BLaER1 (cell line): ENCODE measurements at regions not wholly inside any gene's neighbourhood (a gene's known extent, or its start where the extent isn't known, plus 50 kb on each side); places are given as distances from the start of the nearest gene placed in this dataset.

ENCODE experiments used
- H3K27ac ChIP-seq: shearing (Covaris generic); formaldehyde crosslinking; 2 replicates; pipeline ENCODE4 v1.8.1; 2022
- H3K27me3 ChIP-seq: shearing (Covaris generic); formaldehyde crosslinking; 2 replicates; pipeline ENCODE4 v1.8.1; 2022
- H3K36me3 ChIP-seq: shearing (Covaris generic); formaldehyde crosslinking; 2 replicates; pipeline ENCODE4 v1.8.1; 2022
- H3K4me1 ChIP-seq: shearing (Covaris generic); formaldehyde crosslinking; 2 replicates; pipeline ENCODE4 v1.8.1; 2022
- H3K4me2 ChIP-seq: shearing (Covaris generic); formaldehyde crosslinking; 2 replicates; pipeline ENCODE4 v1.8.1; 2022
- H3K4me3 ChIP-seq: shearing (Covaris generic); formaldehyde crosslinking; 2 replicates; pipeline ENCODE4 v1.8.1; 2022
- H3K9ac ChIP-seq: shearing (Covaris generic); formaldehyde crosslinking; 2 replicates; pipeline ENCODE4 v1.8.1; 2022
- H3K9me3 ChIP-seq: shearing (Covaris generic); formaldehyde crosslinking; 2 replicates; pipeline ENCODE4 v1.8.1; 2022
- H4K20me1 ChIP-seq: shearing (Covaris generic); formaldehyde crosslinking; 2 replicates; pipeline ENCODE4 v1.8.1; 2022
- Cebpa-rat ChIP-seq: shearing (Covaris generic); IDR thresholded peaks from 2 replicates; pipeline ENCODE4 v1.8.1; 2022

DNA sequence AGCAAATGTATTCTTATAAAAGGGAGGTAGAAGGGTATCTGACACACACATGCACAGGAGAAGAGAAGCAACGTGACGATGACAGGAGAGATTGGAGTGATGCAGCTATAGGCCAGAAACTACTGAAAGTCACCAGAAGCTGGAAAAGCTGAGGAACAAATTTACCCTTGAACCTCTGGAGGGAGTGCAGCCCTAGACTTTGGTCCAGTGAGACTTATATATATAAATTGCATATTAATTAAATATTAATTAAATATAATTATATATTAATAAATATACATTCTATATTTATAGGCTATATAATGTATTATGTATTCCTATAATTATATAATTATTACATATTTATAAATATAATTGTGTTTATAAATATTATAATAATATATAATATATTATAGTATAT, 96.5 kb upstream of the LMCD1 start:
- Histone ChIP-seq H3K27me3 (no peaks in the 10 kb centered on the region), H3K4me2 (no peak overlapping the region), H3K9me3 (peaks cover 17% of the 10 kb centered on the region), H3K4me1 (no peaks in the 10 kb centered on the region), H3K27ac (no peak overlapping the region), H3K9ac (no peak overlapping the region), H3K36me3 (peaks cover 5% of the 10 kb centered on the region; the same call in 1 of the 2 replicates), H4K20me1 (no peaks in the 10 kb centered on the region), H3K4me3 (no peak overlapping the region)
- no peak for TF ChIP-seq Cebpa-rat

DNA sequence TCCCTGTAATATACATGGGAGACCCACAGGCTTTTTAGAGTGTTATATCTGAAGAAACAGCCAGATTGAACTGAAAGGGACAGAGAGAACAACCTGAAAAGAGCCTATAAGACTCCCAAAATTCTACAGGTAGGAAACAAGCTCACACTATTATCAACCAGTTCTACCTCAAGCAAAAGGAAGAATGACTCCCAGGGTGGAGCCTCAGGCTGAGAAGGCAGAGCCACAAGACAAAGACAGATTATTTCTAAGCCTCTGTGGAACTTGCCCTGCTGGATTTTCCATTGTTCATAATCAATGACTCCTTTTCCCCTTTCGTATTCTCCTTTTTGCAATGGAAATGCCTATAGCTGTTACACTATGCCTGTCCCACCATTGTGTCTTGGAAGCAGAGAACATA, 95.1 kb upstream of the LMCD1 start:
- no peak overlapping the region for H3K4me3 ChIP-seq
- TF ChIP-seq Cebpa-rat = no peak
- no peak overlapping the region for H3K27ac ChIP-seq
- H3K36me3 ChIP-seq = peaks cover 5% of the 10 kb centered on the region; the same call in 1 of the 2 replicates
- H3K4me1 ChIP-seq = no peaks in the 10 kb centered on the region
- peaks cover 23% of the 10 kb centered on the region for H3K9me3 ChIP-seq
- H4K20me1 ChIP-seq = no peaks in the 10 kb centered on the region
- H3K4me2 ChIP-seq = no peak overlapping the region
- no peaks in the 10 kb centered on the region for H3K27me3 ChIP-seq
- no peak overlapping the region for H3K9ac ChIP-seq

DNA sequence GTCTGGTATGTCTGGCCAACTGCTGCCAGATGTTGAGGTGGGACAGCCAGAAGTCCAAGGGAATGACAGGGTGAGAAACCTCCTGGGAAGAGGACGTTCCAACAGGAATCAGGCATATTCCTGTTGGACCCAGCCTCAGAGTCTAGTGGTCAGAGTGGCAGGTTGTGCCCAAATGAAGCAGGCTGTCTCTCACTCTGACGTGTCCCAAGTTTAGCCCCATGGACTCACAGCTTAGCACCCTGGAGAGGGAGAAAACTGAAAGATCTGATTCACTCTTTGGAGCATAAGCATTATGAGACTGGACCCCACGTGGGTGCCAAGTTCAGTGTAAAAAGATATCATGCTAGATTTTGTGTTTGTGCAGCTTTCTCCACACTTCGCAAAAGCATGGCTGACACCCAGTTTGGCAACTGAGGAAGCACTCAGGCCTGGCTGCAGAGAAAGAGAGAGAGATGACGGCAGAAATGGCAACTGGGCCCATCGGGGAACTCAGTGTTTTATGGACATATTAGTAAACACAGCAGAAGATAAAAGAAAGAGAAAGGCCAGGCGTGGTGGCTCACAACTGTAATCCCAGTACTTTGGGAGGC, 88.2 kb upstream of the LMCD1 start:
- no peak overlapping the region for H3K4me2 ChIP-seq
- no peak overlapping the region for H3K9ac ChIP-seq
- no peak overlapping the region for H3K4me3 ChIP-seq
- no peaks in the 10 kb centered on the region for H3K27me3 ChIP-seq
- no peaks in the 10 kb centered on the region for H3K36me3 ChIP-seq
- H3K4me1 ChIP-seq = peaks cover 36% of the 10 kb centered on the region
- TF ChIP-seq Cebpa-rat = no peak
- H4K20me1 ChIP-seq = no peaks in the 10 kb centered on the region
- peaks cover 17% of the 10 kb centered on the region; the same call in 1 of the 2 replicates for H3K9me3 ChIP-seq
- no peak overlapping the region for H3K27ac ChIP-seq

DNA sequence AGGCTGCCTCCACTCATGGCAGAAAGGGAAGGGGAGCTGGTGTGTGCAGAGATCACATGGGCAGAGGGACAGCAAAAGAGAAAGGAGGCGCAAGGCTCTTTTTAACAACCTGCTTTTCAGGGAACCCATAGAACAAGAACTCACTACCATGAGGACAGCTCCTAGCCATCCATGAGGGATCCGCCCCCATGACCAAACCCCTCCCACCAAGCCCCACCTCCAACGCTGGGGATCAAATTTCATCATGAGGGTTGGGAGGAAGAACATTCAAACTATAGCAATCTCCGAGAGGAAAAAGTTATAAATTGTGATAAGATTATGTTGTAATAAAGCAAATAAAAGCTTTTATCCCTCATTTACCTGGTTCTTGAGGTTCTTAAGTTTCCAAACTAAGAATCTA, 84.7 kb upstream of the LMCD1 start:
- Histone ChIP-seq H3K4me2 (peak overlapping the region; percentile 0; the same call in 1 of the 2 replicates), H3K27me3 (no peaks in the 10 kb centered on the region), H3K27ac (no peak overlapping the region), H3K9ac (no peak overlapping the region), H3K4me3 (no peak overlapping the region), H3K4me1 (peaks cover 42% of the 10 kb centered on the region), H3K9me3 (peaks cover 10% of the 10 kb centered on the region; the same call in 1 of the 2 replicates), H4K20me1 (no peaks in the 10 kb centered on the region), H3K36me3 (no peaks in the 10 kb centered on the region)
- no peak for TF ChIP-seq Cebpa-rat

DNA sequence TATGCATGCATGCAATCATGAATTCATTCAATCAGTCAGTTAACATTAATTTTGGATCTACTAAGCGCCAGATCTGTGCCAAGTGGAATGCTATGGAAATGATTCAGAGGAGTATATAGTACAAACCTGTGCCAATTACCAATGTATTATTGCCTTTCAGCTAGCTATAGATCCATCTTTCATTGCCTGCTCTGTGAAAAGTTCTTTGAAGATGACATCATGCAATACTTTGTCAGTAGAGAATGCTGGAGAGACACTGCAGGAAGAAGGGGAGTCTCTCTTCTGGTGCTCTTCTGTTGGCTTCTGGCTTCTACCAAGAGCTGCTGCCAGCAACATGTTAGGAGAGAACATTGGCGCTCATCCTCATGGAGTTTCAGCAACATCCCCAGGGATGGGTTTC, 81.0 kb upstream of the LMCD1 start:
- Histone ChIP-seq H3K4me2 (no peak overlapping the region), H3K27ac (no peak overlapping the region)

DNA sequence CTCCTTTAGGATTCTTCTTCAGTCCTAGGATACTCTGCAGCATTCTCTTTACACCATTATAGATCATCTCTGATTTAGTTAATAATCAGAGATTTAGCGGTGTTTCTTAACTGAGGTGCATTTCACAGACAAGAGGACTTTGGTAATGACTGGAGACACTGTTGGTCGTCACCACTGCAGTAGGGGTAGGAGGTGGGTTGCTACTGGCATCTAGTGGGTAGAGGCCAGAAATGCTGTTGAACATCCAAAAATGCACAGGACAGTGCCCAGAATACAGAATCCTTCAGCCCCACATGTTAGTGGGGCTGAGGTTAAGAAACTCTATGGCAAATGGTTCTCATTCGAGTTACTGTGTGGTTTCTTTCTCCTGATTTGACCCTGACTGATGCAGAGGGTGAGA, 80.4 kb upstream of the LMCD1 start:
- Histone ChIP-seq H3K9me3 (peaks cover 16% of the 10 kb centered on the region; the same call in 1 of the 2 replicates), H4K20me1 (no peaks in the 10 kb centered on the region)
- TF ChIP-seq Cebpa-rat = no peak

More for the DNA sequence above, 81.0 kb upstream of the LMCD1 start:
- peaks cover 19% of the 10 kb centered on the region; the same call in 1 of the 2 replicates for H3K9me3 ChIP-seq
- no peak overlapping the region for H3K4me3 ChIP-seq
- H3K4me1 ChIP-seq = peaks cover 26% of the 10 kb centered on the region
- H3K36me3 ChIP-seq = no peaks in the 10 kb centered on the region
- no peak for TF ChIP-seq Cebpa-rat
- H3K27me3 ChIP-seq = no peaks in the 10 kb centered on the region
- H4K20me1 ChIP-seq = no peaks in the 10 kb centered on the region
- H3K9ac ChIP-seq = no peak overlapping the region

DNA sequence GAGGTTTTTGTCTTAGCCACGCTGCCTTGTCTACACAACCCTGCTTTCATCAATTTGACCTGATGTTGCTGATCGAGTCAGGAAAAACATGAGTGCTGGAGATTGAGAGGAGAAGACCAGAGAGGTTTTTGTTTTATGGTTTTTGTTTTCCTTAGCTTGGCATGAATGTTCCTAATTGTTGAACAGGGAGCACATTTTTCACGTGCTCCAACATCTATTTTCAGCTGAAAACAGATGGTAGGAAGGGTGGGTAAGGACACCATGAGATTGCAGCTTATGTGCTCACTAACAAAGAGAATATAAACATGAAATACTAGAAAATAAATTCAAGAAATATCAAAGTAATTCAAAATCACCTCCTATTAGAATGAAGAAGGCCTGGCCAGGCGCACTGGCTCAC, 79.9 kb upstream of the LMCD1 start:
- H3K4me3 ChIP-seq = no peak overlapping the region
- TF ChIP-seq Cebpa-rat = no peak
- no peaks in the 10 kb centered on the region for H4K20me1 ChIP-seq
- H3K27me3 ChIP-seq = no peaks in the 10 kb centered on the region
- H3K9me3 ChIP-seq = peaks cover 16% of the 10 kb centered on the region; the same call in 1 of the 2 replicates
- no peaks in the 10 kb centered on the region for H3K36me3 ChIP-seq
- no peak overlapping the region for H3K27ac ChIP-seq
- no peak overlapping the region for H3K9ac ChIP-seq
- H3K4me2 ChIP-seq = no peak overlapping the region
- H3K4me1 ChIP-seq = peaks cover 16% of the 10 kb centered on the region

More for the DNA sequence above, 80.4 kb upstream of the LMCD1 start:
- Histone ChIP-seq H3K4me1 (peaks cover 20% of the 10 kb centered on the region), H3K4me3 (no peak overlapping the region), H3K36me3 (no peaks in the 10 kb centered on the region), H3K4me2 (no peak overlapping the region), H3K27ac (no peak overlapping the region), H3K9ac (no peak overlapping the region), H3K27me3 (no peaks in the 10 kb centered on the region)

DNA sequence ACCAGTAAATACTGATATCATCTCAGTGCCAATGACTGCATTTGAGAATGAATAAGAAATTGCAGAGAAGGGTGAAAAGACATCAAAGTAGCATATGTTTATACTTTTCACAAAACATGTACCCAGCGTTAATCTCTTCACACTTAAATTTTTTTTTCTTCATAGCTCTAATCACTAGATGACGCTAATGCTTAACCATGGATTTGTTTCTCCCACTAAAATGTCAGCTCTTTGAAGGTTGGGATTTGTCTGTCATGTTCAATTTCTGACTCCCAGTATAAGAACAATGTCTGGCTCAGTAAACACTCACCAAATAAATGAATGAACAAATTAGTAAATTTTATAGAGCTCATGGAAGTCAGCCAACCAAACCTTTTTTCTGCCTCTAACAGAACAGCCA, 78.3 kb upstream of the LMCD1 start:
- H3K4me1 ChIP-seq = peaks cover 6% of the 10 kb centered on the region; the same call in 1 of the 2 replicates
- no peak overlapping the region for H3K4me3 ChIP-seq
- H3K27me3 ChIP-seq = no peaks in the 10 kb centered on the region
- H3K9me3 ChIP-seq = peaks cover 16% of the 10 kb centered on the region; the same call in 1 of the 2 replicates
- H4K20me1 ChIP-seq = no peaks in the 10 kb centered on the region
- no peak overlapping the region for H3K9ac ChIP-seq
- H3K4me2 ChIP-seq = no peak overlapping the region
- H3K36me3 ChIP-seq = no peaks in the 10 kb centered on the region
- H3K27ac ChIP-seq = no peak overlapping the region
- no peak for TF ChIP-seq Cebpa-rat

DNA sequence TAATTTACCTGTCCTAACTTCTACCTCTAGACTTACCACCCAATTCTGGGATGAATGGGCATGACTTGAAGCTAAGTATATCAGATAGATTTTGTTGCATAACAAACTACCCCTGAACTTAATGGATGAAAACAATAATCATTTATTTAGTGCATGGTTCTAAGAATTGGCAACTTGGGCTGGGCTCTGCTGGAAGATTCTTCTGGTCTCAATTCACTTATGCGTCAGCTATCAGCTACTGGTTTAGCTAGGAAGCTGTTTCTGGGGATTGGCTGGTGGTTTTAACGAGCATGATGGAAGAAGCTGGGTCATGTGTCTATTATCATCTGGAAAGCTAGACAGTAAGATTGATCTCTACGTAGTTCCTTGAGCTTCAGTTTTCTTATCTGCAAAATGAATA, 77.3 kb upstream of the LMCD1 start:
- Histone ChIP-seq H3K4me2 (no peak overlapping the region), H3K4me3 (no peak overlapping the region), H3K36me3 (no peaks in the 10 kb centered on the region), H3K9ac (no peak overlapping the region), H3K27ac (no peak overlapping the region), H3K27me3 (no peaks in the 10 kb centered on the region), H3K9me3 (peaks cover 16% of the 10 kb centered on the region; the same call in 1 of the 2 replicates), H4K20me1 (no peaks in the 10 kb centered on the region), H3K4me1 (peaks cover 6% of the 10 kb centered on the region; the same call in 1 of the 2 replicates)
- TF ChIP-seq Cebpa-rat = no peak

DNA sequence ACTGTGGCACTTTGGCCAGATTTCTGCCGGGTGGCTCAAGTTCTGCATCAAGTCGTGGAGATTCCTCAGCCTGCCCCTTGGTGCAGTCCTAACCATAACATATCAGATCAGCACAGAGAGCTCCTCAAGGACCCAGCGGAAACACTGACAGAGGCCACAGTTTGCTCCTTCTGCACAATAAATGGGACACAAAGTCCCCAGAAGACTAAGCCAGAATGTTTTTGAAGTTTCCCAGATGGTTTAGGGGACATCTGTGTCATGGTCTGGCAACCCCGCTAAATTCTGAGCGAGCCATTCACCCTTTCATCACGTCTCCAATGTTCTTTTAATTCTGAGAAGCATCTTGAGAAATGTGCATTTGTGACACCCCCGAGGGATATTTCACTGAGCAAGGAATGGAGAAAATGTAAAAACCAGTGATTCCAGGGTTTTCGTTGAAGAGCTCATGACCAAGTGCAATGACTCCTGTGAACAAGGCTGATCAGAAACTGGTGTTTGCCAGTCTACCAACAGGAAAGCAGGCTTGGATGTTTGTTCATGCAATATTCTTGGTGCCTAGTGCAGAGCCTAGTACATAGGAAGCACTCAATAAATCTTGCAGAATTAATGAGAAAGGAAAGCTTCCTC, 64.8 kb upstream of the LMCD1 start:
- no peak overlapping the region for H3K4me3 ChIP-seq
- no peaks in the 10 kb centered on the region for H3K27me3 ChIP-seq
- no peak for TF ChIP-seq Cebpa-rat
- H3K4me1 ChIP-seq = peaks cover 8% of the 10 kb centered on the region; the same call in 1 of the 2 replicates
- no peaks in the 10 kb centered on the region for H4K20me1 ChIP-seq
- no peak overlapping the region for H3K9ac ChIP-seq
- H3K9me3 ChIP-seq = peaks cover 9% of the 10 kb centered on the region
- H3K4me2 ChIP-seq = no peak overlapping the region
- H3K36me3 ChIP-seq = no peaks in the 10 kb centered on the region
- no peak overlapping the region for H3K27ac ChIP-seq
